ENCODE measurements at regions not wholly inside any gene's neighbourhood (a gene's known extent, or its start where the extent isn't known, plus 50 kb on each side); places are given as distances from the start of the nearest gene placed in this dataset.
"Not testable (repeated sequence)": the region's sequence is repeated elsewhere in the genome, so short reads cannot be mapped to it uniquely, and the experiment has no call there.

GRCh38 chr2:225270861-225271260 lies 128.6 kb upstream of the NYAP2 start:
- intact Hi-C loops (cut with DNase I) = no loop called here
- DNase-seq = peak in 13 of 42 donors; percentile 3 to 54 (median 14)

GRCh38 chr2:225270053-225270452 lies 129.5 kb upstream of the NYAP2 start:
- intact Hi-C loops (cut with DNase I) = no loop called here

GRCh38 chr2:225254363-225254762 lies 145.1 kb upstream of the NYAP2 start:
- no peak for DNase-seq

More at GRCh38 chr2:225270053-225270452, 129.5 kb upstream of the NYAP2 start:
- no peak for DNase-seq

GRCh38 chr2:225244933-225245332 lies 154.6 kb upstream of the NYAP2 start:
- no peak for DNase-seq
- intact Hi-C loops (cut with DNase I) = no loop called here

More at GRCh38 chr2:225254363-225254762, 145.1 kb upstream of the NYAP2 start:
- intact Hi-C loops (cut with DNase I) = no loop called here

- intact Hi-C loops (cut with DNase I) = no loop called here
- no peak for DNase-seq
Measured at GRCh38 chr2:225236769-225237323, 162.7 kb upstream of the NYAP2 start.

- no peak for DNase-seq
- intact Hi-C loops (cut with DNase I) = no loop called here
Measured at GRCh38 chr2:225233234-225233633, 166.3 kb upstream of the NYAP2 start.

GRCh38 chr2:225231900-225232299 lies 167.6 kb upstream of the NYAP2 start:
- intact Hi-C loops (cut with DNase I) = no loop called here

GRCh38 chr2:225229346-225229745 lies 170.2 kb upstream of the NYAP2 start:
- DNase-seq; intact Hi-C loops (cut with DNase I): not testable (repeated sequence)

More at GRCh38 chr2:225231900-225232299, 167.6 kb upstream of the NYAP2 start:
- DNase-seq = no peak

- DNase-seq = no peak
- intact Hi-C loops (cut with DNase I) = no loop called here
Measured at GRCh38 chr2:225226441-225226840, 173.1 kb upstream of the NYAP2 start.

GRCh38 chr2:225223301-225223700 lies 176.2 kb upstream of the NYAP2 start:
- no peak for DNase-seq
- intact Hi-C loops (cut with DNase I) = no loop called here

GRCh38 chr2:225207471-225207870 lies 165.2 kb upstream of the DOCK10 start:
- intact Hi-C loops (cut with DNase I) = no loop called here

GRCh38 chr2:225207043-225207442 lies 164.8 kb upstream of the DOCK10 start:
- no peak for DNase-seq
- intact Hi-C loops (cut with DNase I) = no loop called here

More at GRCh38 chr2:225207471-225207870, 165.2 kb upstream of the DOCK10 start:
- DNase-seq = no peak

GRCh38 chr2:225196579-225196978 lies 154.3 kb upstream of the DOCK10 start:
- no peak for DNase-seq
- intact Hi-C loops (cut with DNase I) = no loop called here

- intact Hi-C loops (cut with DNase I) = no loop called here
- no peak for DNase-seq
Measured at GRCh38 chr2:225192869-225193268, 150.6 kb upstream of the DOCK10 start.

GRCh38 chr2:225190987-225191386 lies 148.7 kb upstream of the DOCK10 start:
- no peak for DNase-seq
- intact Hi-C loops (cut with DNase I) = no loop called here

GRCh38 chr2:225184948-225185347 lies 142.7 kb upstream of the DOCK10 start:
- DNase-seq = no peak
- intact Hi-C loops (cut with DNase I) = no loop called here

- intact Hi-C loops (cut with DNase I) = no loop called here
- peak in 1 of 42 donors; percentile 3 for DNase-seq
Measured at GRCh38 chr2:225182126-225182525, 139.9 kb upstream of the DOCK10 start.

GRCh38 chr2:225177098-225177497 lies 134.8 kb upstream of the DOCK10 start:
- intact Hi-C loops (cut with DNase I) = no loop called here
- peak in 18 of 42 donors; percentile 5 to 49 (median 20) for DNase-seq

- DNase-seq = no peak
Measured at GRCh38 chr2:225173909-225174308, 131.6 kb upstream of the DOCK10 start.

GRCh38 chr2:225171350-225171749 lies 129.1 kb upstream of the DOCK10 start:
- no peak for DNase-seq
- intact Hi-C loops (cut with DNase I) = no loop called here

More at GRCh38 chr2:225173909-225174308, 131.6 kb upstream of the DOCK10 start:
- intact Hi-C loops (cut with DNase I) = no loop called here

- intact Hi-C loops (cut with DNase I) = no loop called here
- no peak for DNase-seq
Measured at GRCh38 chr2:225170162-225170561, 127.9 kb upstream of the DOCK10 start.
